GM12865 (cell line): ENCODE measurements at regions not wholly inside any gene's neighbourhood (a gene's known extent, or its start where the extent isn't known, plus 50 kb on each side); places are given as distances from the start of the nearest gene placed in this dataset.

Experiments used
- DNase-seq: peaks from one replicate; pipeline ENCODE4 v3.0.0; 2010; ENCODE audit warnings: low read depth
- H3K4me3 ChIP-seq: 2 replicates; pipeline ENCODE4 v1.5.1; 2011; ENCODE audit warnings: mild to moderate bottlenecking, low read depth, low read length, control low read depth
- CTCF ChIP-seq: IDR thresholded peaks from 2 replicates; pipeline ENCODE4 v1.5.1; 2011; ENCODE audit warnings: low read length, control low read depth, low read depth, inconsistent platforms; ENCODE audit not compliant: insufficient read depth; ENCODE audit errors: missing control alignments

GRCh38 chr13:80105350-80105749 lies 235.6 kb downstream of the SPRY2 start:
- no peak for DNase-seq
- H3K4me3 ChIP-seq: no peak overlapping the region
- TF ChIP-seq CTCF: no peak

DNA sequence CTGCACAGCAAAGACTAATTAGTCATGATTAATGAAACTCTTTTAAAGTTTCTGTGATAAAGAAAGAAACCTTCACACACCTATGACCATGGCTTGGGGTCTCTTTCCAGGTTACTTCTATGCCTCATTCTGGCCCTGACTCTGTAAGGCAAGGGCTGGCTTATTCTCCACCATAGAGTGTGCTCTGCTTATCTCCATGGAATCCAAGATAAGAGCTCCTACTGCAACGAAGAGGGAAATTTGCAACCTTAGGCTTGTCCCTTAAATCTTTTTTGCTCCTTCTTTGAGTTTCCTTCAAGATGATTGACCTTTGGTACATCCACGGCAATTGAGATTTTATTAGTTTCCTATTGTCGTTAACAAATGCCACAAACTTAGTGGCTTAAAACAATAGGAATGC lies 239.9 kb downstream of the SPRY2 start:
- TF ChIP-seq CTCF: no peak
- no peak overlapping the region for H3K4me3 ChIP-seq
- no peak for DNase-seq

DNA sequence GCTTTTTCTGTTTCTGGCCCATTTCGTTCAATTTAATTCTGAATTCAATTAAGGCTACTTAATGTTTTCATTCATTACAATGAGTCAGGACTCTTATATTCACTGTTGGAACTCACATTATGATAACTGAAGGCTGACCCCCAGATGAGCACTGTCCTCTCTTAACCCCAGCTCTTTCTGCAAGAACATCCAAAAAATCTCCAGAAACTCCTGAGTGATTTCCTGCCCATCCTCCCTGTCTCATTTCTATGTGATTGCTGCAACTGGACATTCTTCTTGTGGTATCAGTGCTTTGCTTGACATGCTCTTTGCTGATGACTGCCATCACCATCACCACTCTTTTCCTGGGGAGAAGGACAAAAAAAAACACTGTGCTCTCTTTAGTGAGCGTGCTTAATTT lies 240.3 kb downstream of the SPRY2 start:
- DNase-seq: no peak
- no peak for TF ChIP-seq CTCF
- no peak overlapping the region for H3K4me3 ChIP-seq

DNA sequence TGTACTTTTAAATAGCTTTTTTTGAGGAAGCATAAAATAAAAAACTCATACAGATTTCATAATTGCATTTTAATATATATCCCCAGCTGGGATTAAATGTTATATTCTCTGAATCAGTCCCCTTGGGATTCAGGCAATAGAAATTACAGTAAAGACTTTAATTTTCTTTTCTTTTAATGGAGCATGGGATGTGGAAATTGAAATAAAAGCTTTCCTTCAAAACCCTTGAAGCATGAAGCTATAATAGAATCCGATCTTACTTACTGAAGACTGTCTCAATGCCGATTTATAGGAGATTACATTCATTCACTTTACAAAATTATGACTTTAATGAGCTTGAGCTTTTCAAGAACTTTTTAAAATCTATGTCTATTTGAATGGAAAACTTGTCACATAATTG lies 243.4 kb downstream of the SPRY2 start:
- no peak overlapping the region for H3K4me3 ChIP-seq
- no peak for TF ChIP-seq CTCF
- no peak for DNase-seq

DNA sequence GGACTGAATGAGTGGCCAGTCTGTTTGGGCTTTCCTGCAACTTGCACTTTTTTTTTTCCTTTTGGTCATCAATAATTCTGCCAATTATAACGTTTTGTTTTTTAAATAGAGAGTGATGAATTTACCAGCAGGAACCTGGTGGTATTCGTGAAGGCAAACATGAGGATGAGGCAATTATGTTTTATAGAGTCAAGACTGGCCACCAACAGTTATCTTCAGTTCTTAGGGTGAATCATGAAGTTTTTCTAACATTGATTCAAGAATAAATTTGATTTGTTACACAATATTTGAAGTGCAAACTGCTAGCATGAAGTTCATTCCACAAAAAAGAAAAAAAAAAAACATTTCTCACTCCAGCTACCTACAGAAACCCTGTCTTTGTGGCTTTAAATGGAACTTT lies 244.5 kb downstream of the SPRY2 start:
- TF ChIP-seq CTCF: no peak
- no peak overlapping the region for H3K4me3 ChIP-seq
- no peak for DNase-seq

GRCh38 chr13:80094526-80094925 lies 246.4 kb downstream of the SPRY2 start:
- no peak for DNase-seq
- no peak for TF ChIP-seq CTCF

DNA sequence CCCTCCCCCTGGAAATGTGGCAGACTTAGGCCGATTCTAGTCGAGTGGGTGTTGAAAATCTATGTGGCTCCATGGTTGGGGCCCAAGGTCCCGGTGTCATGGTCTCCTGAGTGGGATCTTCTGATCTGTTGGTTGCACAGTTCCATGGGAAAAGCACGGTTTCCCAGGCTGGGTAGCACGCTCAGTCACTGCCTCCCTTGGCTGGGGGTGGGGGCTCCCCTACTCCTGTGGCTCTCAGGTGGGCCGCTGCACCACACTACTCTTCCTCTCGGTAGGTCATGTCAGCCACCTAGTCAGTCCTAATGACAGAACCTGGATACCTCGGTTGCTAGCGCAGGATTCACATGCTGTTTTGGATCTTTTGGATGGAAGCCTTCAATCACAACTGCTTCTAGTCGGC lies 247.0 kb downstream of the SPRY2 start:
- no peak for TF ChIP-seq CTCF
- DNase-seq: no peak
- H3K4me3 ChIP-seq: no peak overlapping the region

More at GRCh38 chr13:80094526-80094925, 246.4 kb downstream of the SPRY2 start:
- no peak overlapping the region for H3K4me3 ChIP-seq
